ENCODE measurements at regions not wholly inside any gene's neighbourhood (a gene's known extent, or its start where the extent isn't known, plus 50 kb on each side); places are given as distances from the start of the nearest gene placed in this dataset.

- TF ChIP-seq CTCF (IDR thresholded peaks at IDR 0.05; ENCODE audit: low read depth, low read length, missing input control) (no peak), RAD21 (IDR thresholded peaks at IDR 0.05) (no peak), SP1 (IDR thresholded peaks at IDR 0.05) (no peak), JUND (IDR thresholded peaks at IDR 0.05) (no peak)
Observed at GRCh38 chr1:69363236-69363635, 204.5 kb upstream of the LRRC7 start.
